ENCODE measurements at regions not wholly inside any gene's neighbourhood (a gene's known extent, or its start where the extent isn't known, plus 50 kb on each side); places are given as distances from the start of the nearest gene placed in this dataset.

DNA sequence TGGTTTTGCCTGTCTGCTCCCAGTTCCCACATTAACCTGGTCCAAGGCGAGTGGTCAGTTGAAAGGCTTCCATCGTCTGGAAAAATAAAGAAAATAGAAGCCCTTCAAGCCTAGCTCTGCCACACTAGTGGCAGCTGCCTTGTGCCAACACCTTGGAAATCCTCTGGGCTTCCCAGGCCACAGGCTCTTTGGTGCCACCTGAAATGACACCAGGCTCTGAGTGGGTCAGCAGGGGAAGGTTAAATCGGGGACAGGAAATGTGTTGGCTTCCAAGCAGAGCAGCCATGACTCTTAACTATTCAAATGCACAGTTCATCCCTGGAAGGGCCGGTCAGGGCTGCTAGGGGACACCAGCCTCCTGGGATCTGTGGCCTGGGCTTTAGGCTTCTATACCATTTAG is 558.7 kb downstream of the MATN1 start:
- H4K20me1 ChIP-seq (ENCODE audit: insufficient read depth): no peaks in the 10 kb centered on the region
- peaks cover 16% of the 10 kb centered on the region; the same call in 1 of the 2 replicates for H3K27me3 ChIP-seq (ENCODE audit: insufficient read depth, low read depth)
- no peak overlapping the region for H3K9ac ChIP-seq

DNA sequence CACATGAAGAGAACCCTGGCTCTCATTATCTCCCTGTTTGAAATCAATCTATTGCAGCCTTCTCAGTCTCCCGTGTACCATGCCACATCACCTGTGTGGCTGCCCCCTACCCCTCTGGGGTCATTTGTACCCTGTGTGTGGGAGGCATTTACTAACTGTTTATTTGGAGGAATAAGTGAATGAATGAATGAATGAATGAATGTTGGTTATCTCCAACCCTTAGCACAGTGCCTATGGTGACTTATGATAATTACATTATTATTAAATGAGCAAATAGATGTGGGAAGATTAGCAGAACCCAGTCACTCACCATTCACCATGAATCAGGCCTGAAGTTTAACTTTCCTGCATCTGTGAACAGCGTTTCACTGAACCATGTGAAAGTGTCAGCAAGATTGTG is 560.8 kb downstream of the MATN1 start:
- H3K4me3 ChIP-seq (IDR thresholded peaks at IDR 0.05; ENCODE audit: insufficient read depth, low read depth, low read length): no peak overlapping the region
- no peaks in the 10 kb centered on the region for H3K36me3 ChIP-seq (ENCODE audit: insufficient read depth)
- peaks cover 6% of the 10 kb centered on the region; the same call in 1 of the 2 replicates for H3K27me3 ChIP-seq (ENCODE audit: insufficient read depth, low read depth)
- H4K20me1 ChIP-seq (ENCODE audit: insufficient read depth): no peaks in the 10 kb centered on the region
- H3K9ac ChIP-seq: no peak overlapping the region
- TF ChIP-seq, protein P1, sequence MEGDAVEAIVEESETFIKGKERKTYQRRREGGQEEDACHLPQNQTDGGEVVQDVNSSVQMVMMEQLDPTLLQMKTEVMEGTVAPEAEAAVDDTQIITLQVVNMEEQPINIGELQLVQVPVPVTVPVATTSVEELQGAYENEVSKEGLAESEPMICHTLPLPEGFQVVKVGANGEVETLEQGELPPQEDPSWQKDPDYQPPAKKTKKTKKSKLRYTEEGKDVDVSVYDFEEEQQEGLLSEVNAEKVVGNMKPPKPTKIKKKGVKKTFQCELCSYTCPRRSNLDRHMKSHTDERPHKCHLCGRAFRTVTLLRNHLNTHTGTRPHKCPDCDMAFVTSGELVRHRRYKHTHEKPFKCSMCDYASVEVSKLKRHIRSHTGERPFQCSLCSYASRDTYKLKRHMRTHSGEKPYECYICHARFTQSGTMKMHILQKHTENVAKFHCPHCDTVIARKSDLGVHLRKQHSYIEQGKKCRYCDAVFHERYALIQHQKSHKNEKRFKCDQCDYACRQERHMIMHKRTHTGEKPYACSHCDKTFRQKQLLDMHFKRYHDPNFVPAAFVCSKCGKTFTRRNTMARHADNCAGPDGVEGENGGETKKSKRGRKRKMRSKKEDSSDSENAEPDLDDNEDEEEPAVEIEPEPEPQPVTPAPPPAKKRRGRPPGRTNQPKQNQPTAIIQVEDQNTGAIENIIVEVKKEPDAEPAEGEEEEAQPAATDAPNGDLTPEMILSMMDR (conservative IDR thresholded peaks at IDR 0.05; ENCODE audit: low read depth, low read length): no peak
- H3K27ac ChIP-seq: no peak overlapping the region
- no peak overlapping the region for H3K4me2 ChIP-seq
- no peaks in the 10 kb centered on the region for H3K79me2 ChIP-seq (ENCODE audit: insufficient read depth, low read depth)
- H3K4me1 ChIP-seq (ENCODE audit: low read depth, poor library complexity, severe bottlenecking): no peaks in the 10 kb centered on the region
- no peak overlapping the region for H2AFZ ChIP-seq (ENCODE audit: low read depth)

More for the DNA sequence above, 558.7 kb downstream of the MATN1 start:
- H3K36me3 ChIP-seq (ENCODE audit: insufficient read depth): no peaks in the 10 kb centered on the region
- TF ChIP-seq, protein P1 (conservative IDR thresholded peaks at IDR 0.05; ENCODE audit: low read depth, low read length): no peak
- no peak overlapping the region for H2AFZ ChIP-seq (ENCODE audit: low read depth)
- H3K79me2 ChIP-seq (ENCODE audit: insufficient read depth, low read depth): no peaks in the 10 kb centered on the region
- no peak overlapping the region for H3K4me3 ChIP-seq (IDR thresholded peaks at IDR 0.05; ENCODE audit: insufficient read depth, low read depth, low read length)
- H3K4me2 ChIP-seq: no peak overlapping the region
- no peak overlapping the region for H3K27ac ChIP-seq
- no peaks in the 10 kb centered on the region for H3K4me1 ChIP-seq (ENCODE audit: low read depth, poor library complexity, severe bottlenecking)

DNA sequence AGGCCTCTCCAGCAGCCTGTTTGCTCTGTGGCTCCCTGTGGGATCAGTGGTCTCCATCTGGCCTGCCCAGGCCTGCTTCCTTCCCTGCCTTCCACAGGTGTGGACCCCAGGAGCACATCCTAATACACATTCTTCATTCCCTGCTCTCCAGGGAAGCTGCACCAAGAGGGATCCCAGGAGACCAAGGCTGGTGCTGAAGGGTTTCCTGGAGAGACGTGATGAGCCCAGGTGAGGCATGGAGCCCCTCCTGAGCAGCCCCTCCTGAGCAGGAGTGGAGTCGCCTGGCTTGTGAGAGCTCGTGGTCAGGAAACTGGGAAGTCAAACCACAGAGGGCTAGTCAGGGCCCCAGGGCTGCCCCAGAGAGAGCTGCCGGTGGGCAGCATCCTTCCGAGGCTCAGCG is 561.4 kb downstream of the MATN1 start:
- no peaks in the 10 kb centered on the region for H3K36me3 ChIP-seq (ENCODE audit: insufficient read depth)
- H3K4me2 ChIP-seq: no peak overlapping the region
- H3K27me3 ChIP-seq (ENCODE audit: insufficient read depth, low read depth): peaks cover 6% of the 10 kb centered on the region; the same call in 1 of the 2 replicates
- no peaks in the 10 kb centered on the region for H4K20me1 ChIP-seq (ENCODE audit: insufficient read depth)
- H3K27ac ChIP-seq: no peak overlapping the region
- H3K4me1 ChIP-seq (ENCODE audit: low read depth, poor library complexity, severe bottlenecking): no peaks in the 10 kb centered on the region
- no peaks in the 10 kb centered on the region for H3K79me2 ChIP-seq (ENCODE audit: insufficient read depth, low read depth)
- TF ChIP-seq, protein P1 (conservative IDR thresholded peaks at IDR 0.05; ENCODE audit: low read depth, low read length): no peak
- no peak overlapping the region for H2AFZ ChIP-seq (ENCODE audit: low read depth)
- H3K4me3 ChIP-seq (IDR thresholded peaks at IDR 0.05; ENCODE audit: insufficient read depth, low read depth, low read length): no peak overlapping the region
- H3K9ac ChIP-seq: no peak overlapping the region

DNA sequence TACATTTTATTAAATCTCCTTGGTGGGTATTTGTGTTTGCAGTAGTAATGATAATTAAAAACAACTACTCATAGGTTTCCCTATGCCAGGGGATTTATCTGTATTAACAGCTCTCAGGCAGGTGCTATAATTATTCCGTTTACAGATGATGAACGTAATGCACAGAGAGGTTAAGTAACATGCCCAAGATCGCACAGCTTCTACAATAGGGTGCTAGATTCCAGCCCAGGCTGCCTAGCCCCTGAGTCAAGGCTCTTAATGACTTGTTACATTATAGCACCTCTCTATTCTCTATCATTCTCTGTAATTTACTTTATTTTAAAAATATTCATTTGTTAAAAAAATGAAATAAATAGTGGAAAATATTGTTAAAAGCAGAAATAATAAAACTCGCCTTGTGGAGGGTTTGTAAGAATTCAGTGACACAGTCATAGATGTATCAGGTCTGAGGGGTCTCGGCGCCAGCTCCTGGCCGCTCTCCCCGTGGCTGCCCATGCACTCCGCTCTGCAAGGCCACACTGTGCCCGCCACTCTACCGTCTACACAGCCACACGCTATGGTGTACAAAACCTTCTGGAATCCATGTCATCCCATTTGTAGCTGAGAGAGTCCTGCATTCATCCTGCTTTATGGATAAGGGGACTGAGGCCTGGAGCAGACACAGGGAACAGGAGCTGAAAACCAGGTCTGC is 562.2 kb downstream of the MATN1 start:
- Histone ChIP-seq H3K4me1 (ENCODE audit: low read depth, poor library complexity, severe bottlenecking) (no peaks in the 10 kb centered on the region), H3K36me3 (ENCODE audit: insufficient read depth) (no peaks in the 10 kb centered on the region), H3K79me2 (ENCODE audit: insufficient read depth, low read depth) (no peaks in the 10 kb centered on the region), H3K27me3 (ENCODE audit: insufficient read depth, low read depth) (peaks cover 2% of the 10 kb centered on the region; the same call in 1 of the 2 replicates), H2AFZ (ENCODE audit: low read depth) (no peak overlapping the region), H3K4me2 (no peak overlapping the region), H3K4me3 (IDR thresholded peaks at IDR 0.05; ENCODE audit: insufficient read depth, low read depth, low read length) (no peak overlapping the region), H3K27ac (no peak overlapping the region), H3K9ac (no peak overlapping the region), H4K20me1 (ENCODE audit: insufficient read depth) (no peaks in the 10 kb centered on the region)
- TF ChIP-seq, protein P1 (conservative IDR thresholded peaks at IDR 0.05; ENCODE audit: low read depth, low read length): no peak

Data from KMS-11 (cell line).